ENCODE measurements at regions not wholly inside any gene's neighbourhood (a gene's known extent, or its start where the extent isn't known, plus 50 kb on each side); places are given as distances from the start of the nearest gene placed in this dataset.

- DNase-seq (ENCODE audit: low read depth in 2 of 3, low spot score in 2 of 3): no peak
Observed at GRCh38 chr9:12874395-12874794, 99.6 kb downstream of the LURAP1L start.

DNA sequence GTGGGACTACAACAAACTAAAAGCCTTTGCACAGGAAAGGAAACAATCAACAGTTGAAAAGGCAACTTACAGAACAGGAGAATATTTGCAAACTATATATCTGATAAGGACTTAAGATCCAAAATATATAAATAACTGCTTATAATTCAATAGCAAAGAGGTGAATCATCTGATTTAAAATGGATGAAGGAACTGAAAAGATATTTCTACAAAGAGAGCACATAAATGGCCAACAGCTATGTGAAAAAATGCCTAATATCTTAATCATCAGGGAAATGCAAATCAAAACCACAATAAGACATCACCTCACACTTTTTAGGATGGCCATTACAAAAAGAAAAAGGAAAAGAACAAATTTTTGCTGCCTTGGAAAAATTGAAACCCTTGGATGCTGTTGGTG is 100.4 kb downstream of the LURAP1L start:
- DNase-seq (ENCODE audit: low read depth in 2 of 3, low spot score in 2 of 3): no peak

DNA sequence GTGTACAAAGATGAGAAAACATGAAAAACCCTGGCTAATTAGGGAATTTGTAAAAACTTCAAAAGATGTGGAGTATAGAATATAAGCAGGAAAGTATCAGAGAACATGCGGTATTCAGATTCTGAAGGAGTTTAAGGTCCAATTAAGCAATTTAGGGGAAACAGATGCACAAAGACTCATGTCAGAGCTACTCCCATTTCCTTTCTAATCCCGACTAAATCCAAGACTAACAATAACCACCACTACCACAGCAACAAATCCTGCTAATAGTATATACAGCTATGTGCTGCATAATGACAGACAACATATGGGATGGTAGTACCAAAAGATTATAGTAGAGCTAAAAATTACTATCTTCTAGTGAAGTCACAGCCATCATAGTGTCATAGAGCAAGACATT is 102.1 kb downstream of the LURAP1L start:
- DNase-seq (ENCODE audit: low read depth in 2 of 3, low spot score in 2 of 3): no peak

DNA sequence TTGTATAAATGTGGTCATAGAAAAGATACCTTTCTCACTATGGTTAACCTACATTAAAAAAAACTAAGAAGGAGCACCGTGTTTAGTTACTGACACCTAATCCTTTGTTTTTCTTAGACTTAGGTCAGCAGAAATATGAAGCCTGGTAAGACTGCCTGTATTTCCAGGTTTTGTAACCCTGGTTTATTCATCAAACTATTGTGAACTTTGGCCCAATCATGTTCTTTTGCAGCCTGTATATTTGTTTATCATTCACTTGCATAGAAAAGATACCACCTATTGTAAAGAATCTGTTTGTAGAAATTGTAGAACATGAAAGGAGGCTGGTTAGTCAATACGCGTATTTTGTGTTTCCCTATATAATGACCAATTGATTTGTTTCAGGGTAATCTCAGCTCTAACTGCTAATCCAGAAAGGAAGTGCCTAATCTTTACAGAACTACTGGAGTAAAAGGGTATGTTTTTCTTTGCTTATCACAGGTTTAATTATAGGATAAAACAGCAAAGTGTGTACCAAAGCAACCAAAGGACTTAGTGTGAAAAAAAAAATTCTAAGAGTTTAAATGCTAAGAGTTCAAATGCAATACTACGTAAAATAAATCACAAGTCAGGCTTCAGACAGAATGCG is 103.6 kb downstream of the LURAP1L start:
- no peak for DNase-seq (ENCODE audit: low read depth in 2 of 3, low spot score in 2 of 3)

- DNase-seq (ENCODE audit: low read depth in 2 of 3, low spot score in 2 of 3): no peak
Observed at GRCh38 chr9:12879961-12880360, 105.1 kb downstream of the LURAP1L start.

DNA sequence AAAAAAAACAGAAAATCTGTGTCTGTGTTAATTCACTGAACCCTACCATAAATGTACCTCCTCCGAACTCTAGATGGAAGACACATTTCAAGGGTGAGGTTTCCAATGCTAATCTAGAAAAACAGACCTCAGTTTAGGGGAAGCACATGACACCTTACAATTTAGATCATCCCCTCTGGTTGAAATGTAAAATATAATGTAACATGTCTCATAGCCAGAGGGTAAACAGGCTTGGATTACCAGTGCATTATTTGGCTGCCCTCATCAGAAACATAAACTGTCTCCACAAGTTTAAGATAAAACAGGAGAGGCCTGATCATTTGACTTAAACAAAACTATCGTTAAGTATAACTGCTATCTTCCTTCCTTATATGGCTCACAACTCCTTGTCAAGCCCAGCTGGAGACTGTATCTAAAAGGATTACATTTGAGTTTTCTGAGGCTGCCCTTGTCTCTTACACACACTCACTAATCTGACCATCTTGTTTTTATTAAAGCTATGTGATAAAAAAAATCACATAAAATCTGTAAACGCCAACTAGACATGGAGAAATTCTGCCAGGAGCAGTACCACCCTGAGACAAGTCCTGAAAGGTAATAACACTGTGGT is 105.7 kb downstream of the LURAP1L start:
- no peak for DNase-seq (ENCODE audit: low read depth in 2 of 3, low spot score in 2 of 3)

- no peak for DNase-seq (ENCODE audit: low read depth in 2 of 3, low spot score in 2 of 3)
Observed at GRCh38 chr9:12882430-12882829, 107.6 kb downstream of the LURAP1L start.

GRCh38 chr9:12884736-12885395 is 110.0 kb downstream of the LURAP1L start:
- DNase-seq (ENCODE audit: low read depth in 2 of 3, low spot score in 2 of 3): peak in 1 of 3 donors; percentile 13

- no peak for DNase-seq (ENCODE audit: low read depth in 2 of 3, low spot score in 2 of 3)
Observed at GRCh38 chr9:12889402-12890106, 114.7 kb downstream of the LURAP1L start.

GRCh38 chr9:12891588-12891987 is 116.8 kb downstream of the LURAP1L start:
- DNase-seq (ENCODE audit: low read depth in 2 of 3, low spot score in 2 of 3): no peak

- no peak for DNase-seq (ENCODE audit: low read depth in 2 of 3, low spot score in 2 of 3)
Observed at GRCh38 chr9:12903316-12903715, 128.5 kb downstream of the LURAP1L start.

GRCh38 chr9:12904261-12905000 is 129.6 kb downstream of the LURAP1L start:
- no peak for DNase-seq (ENCODE audit: low read depth in 2 of 3, low spot score in 2 of 3)

DNA sequence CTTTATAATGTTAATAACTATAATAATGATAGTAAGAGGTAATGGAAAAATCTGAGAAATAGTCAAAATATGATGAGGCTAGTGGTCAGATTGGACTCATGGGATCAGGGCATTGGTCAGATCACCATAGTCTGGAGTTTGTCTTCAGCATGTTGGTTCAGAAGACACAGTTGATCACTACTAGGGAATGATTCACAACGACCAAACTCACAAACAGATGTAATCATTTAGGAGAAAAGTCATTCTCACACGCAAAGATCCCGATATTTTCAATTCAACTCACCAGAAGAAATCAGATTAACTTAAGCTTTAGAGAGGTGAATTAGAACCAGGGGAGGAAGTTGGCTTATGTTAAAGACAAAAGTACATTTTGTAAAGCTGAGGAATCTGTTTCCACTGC is 131.8 kb downstream of the LURAP1L start:
- no peak for DNase-seq (ENCODE audit: low read depth in 2 of 3, low spot score in 2 of 3)

- no peak for DNase-seq (ENCODE audit: low read depth in 2 of 3, low spot score in 2 of 3)
Observed at GRCh38 chr9:12908895-12909294, 134.1 kb downstream of the LURAP1L start.

- DNase-seq (ENCODE audit: low read depth in 2 of 3, low spot score in 2 of 3): no peak
Observed at GRCh38 chr9:12915366-12915954, 140.6 kb downstream of the LURAP1L start.

DNA sequence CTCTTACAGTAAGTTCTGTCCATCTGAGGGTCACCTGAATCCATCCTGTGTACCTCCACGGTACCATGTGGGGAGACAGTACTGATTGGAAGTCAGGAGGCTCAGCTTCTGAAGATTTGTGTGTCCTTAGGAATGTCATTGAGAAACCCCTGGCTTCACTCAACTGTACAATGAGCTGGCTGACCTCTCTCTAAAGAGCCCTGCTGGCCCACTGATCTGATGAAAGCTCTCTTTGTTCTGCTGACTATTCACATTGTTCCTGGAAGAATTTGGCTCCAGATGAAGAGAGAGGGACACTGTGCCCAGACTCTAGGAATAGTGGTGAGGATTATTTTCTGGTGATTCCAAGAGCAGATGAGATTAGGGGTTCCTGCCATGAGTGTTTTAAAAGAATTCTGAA is 141.2 kb downstream of the LURAP1L start:
- no peak for DNase-seq (ENCODE audit: low read depth in 2 of 3, low spot score in 2 of 3)

DNA sequence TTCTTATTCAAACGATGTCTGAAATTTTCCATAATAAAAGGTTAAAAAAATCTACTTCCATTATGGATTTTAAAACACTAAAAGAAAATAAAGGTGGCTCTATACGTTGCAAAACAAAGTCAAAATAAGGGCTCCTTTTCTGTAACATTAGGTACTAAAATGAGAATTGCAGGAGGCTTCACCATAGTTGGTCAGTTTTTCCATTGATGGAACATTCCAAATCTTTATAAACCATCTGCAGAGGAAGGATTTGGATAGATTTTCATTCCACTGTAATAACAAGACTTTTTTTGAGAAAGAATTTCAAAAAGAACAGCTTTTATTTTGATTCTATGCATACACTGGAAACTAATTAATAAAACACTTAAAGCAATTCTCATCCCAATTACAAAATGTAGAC is 145.6 kb downstream of the LURAP1L start:
- no peak for DNase-seq (ENCODE audit: low read depth in 2 of 3, low spot score in 2 of 3)

DNA sequence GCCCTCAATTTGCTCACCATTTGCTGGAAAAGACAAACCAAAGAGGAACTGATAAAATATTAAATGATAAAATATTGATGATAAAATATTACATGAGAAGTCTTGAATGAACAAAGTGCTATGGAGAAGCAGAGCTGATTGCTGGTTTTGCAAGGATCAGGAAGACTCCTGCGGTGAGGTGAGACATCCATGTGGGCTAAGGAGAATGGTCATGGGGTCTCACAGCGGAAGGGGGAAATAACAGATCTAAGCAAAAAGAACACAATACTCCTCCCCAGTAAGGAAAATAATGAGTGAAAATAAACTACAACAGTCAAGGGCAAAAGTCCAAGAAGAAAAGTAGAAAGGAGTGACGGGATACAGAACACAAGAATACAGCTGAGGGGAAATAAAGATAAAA is 146.8 kb downstream of the LURAP1L start:
- DNase-seq (ENCODE audit: low read depth in 2 of 3, low spot score in 2 of 3): no peak

DNA sequence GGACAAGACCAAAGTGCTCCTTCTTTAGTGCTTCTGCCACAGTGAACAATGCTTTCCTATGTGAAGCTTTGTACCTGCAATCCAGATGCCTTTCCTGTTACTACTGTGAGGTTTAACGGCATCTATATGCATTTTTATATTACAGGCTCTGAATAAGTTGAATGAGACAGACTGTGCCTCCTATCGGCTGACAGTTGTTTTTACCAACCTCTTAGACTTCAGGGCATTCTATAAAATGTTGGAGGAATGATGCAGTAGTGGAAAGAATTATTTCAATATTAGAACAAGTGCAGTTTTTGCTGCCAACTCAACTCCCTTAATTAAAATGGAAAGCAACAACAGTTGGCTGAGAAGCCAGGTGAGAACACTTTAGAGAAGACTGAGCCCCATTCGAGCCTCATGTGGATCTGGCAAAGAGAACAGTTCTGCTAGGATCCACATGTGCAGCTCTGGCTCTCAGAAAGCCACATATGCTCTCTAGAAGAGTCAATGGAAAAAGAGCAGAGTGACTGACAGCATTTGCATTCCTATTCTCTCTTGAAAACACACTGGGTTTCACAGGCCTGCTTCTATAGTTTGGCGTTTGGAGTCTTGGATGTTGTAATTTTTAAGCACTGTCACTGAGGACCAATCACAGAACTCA is 147.5 kb downstream of the LURAP1L start:
- no peak for DNase-seq (ENCODE audit: low read depth in 2 of 3, low spot score in 2 of 3)

DNA sequence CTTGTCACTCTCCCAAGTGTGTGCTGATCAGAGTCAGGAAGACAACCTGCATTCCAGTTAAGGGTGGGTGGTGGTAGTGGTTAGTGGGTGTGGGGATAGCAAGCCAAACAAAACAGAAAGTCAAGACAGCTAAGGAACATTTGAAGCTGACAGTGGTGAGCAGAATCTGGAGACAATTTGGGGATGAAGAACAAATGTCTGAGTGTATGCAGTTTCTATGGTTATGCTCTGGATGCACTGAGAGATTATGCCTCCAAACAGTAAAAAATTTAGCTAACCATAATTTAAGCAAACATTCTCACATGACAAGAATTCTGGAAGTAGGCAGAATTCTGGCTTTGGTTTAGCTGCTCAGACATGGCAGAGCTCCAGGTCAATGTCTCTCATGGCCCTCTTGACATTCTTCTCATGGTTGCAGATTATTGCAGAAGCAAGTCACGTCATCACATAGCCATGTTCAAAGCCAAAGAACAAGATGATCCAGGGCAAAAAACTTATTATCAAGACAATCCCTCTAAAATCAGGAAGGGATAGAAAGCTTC is 148.7 kb downstream of the LURAP1L start:
- DNase-seq (ENCODE audit: low read depth in 2 of 3, low spot score in 2 of 3): no peak
